HG03571 (cell line): ENCODE measurements at regions not wholly inside any gene's neighbourhood (a gene's known extent, or its start where the extent isn't known, plus 50 kb on each side); places are given as distances from the start of the nearest gene placed in this dataset.
"Not testable (repeated sequence)": the region's sequence is repeated elsewhere in the genome, so short reads cannot be mapped to it uniquely, and the experiment has no call there.

Experiments
- ATAC-seq: cut with Tn5 transposase; IDR thresholded peaks from one replicate; pipeline ENCODE4 v1.9.1; 2021; ENCODE audit not compliant: unreplicated experiment

DNA sequence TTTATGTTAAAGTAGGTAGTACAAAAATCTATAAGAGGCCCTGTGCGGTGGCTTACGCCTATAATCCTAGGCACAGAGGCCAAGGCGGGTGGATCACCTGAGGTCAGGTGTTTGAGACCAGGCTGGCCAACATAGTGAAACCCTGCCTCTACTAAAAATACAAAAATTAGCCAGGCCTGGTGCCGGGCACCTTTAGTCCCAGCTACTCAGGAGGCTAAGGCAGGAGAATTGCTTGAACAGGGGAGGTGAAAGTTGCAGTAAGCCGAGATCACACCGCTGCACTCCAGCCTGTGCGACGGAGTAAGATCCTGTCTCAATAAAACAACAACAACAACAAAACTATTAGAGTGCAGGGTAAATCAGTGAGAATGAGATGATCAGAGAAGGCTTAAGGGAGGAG, 634.5 kb downstream of the NR2F1-AS1 start:
- no peak for ATAC-seq

DNA sequence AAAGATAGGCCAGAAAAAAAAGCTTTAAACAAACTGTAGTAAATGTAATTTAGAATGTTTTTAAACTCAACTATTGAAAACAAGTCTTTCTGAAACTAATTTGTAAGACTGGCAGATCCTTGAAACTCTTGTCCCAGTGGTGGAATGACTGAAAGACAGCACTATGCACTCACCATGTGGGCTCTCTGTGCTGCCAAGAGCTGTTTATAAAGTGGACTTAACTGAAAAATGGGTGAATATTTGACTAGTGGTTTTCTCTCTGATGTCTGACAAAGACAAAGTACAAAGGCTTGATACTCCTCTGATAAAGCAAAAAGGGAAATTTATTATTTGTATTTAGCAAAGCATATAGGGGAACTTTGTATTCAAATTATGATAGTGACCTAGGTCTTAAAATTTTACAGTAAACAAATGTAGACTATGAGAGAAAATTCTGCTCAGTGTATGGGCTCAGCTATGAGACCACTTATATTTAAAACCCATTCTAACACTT, 635.4 kb downstream of the NR2F1-AS1 start:
- ATAC-seq = no peak

DNA sequence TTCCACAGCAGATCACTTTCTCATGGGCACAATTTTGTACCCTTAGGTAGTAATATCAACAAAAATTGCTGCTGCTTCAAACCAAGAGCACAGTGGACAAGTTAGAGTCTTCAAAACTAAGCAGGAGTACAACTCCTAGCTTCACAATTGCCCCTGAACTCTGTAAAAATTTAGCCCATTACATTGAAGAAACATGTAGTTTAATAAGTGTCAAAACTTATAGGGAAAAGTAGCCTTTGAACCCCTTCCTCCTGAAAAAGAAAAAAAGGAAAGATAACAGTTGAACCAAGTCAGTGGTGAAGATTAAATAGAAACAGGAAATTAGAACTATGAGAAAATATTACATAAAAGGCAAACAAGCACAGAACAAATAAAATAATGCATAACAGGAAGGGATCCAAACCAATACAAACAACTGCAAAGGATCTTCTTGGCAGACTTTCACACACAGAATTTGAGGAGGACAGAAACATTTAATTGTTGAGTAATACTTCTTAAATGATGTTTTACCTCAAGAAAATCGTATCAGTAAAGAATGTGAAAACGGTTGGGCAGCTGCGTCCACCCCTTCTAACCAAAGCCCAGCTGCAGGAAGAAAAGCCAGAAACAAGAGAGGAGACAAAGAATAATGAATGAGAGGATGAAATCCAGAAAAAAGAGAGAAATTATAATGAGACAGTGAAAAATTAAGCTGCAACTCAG, 636.0 kb downstream of the NR2F1-AS1 start:
- no peak for ATAC-seq

DNA sequence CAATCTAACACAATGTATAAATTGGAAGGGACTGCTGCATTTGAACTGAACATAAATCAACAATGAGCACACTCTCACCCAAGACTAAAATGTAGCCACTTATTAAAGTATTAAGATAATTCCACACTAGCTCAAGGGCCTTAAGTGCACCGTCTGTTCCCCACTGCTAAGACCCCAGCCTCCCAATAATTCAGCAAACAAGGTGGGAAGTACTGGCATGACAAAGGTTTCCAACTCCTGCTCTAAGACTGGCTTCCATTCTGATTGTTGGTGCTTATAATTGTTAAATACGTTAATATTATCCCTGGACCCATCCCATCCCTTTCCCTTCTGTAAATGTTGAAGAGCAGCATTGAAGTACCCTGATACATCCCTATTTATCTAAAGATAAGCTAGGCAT, 636.7 kb downstream of the NR2F1-AS1 start:
- ATAC-seq = no peak

DNA sequence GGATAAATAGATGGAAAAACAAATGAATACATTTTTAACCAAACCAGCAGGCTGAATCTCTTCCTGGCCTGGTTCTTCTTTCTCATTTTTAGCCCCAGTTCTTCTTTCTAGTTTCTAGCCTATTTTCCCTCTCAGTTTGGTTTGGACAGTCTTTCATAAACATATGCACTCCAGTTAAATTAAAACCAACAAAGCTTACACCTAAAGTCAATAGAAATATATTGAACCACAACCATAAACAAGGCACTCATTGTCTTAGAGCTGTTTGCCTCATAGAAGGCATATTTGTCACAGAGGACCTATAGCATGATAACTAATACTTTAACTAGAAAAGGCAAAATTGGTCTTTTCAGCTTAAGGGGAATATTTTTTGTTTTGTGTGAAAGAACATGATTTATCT, 638.3 kb downstream of the NR2F1-AS1 start:
- no peak for ATAC-seq

DNA sequence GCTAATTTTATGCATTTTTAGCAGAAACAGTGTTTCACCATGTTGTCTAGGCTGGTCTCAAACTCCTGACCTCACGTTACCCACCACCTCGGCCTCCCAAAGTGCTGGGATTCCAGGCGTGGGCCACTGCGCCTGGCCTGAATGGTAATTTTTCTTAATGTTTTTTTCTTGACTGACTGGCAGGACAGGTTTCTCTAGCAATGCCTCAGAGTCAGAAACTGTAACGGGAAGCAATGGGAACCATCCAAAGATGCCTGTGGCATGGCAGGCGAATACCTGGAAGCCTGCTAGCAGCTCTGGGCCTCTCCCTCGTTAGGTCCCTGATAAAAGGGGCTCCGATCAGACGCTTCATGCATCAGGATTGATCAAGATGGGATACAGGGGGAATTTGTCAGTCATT, 639.2 kb downstream of the NR2F1-AS1 start:
- ATAC-seq = no peak

DNA sequence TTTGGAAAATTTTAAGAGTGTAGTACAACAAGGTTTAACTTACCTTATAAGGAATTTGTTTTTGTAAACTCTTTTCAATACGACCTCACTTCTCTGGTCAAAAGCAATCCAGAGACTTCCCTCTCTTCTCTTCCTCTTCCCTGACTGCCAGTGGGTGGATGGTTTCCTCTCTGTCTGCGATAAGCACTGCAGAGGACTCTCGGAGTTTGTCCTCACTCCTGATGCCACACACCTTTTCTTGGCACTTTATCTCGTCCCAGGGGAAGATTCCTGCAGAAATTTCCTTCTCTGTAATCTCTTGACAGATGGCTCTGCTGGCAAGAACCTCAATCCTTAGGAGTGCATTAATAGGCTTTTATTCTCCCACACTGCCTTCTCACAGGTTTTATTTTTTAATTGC, 641.6 kb downstream of the NR2F1-AS1 start:
- ATAC-seq = no peak

DNA sequence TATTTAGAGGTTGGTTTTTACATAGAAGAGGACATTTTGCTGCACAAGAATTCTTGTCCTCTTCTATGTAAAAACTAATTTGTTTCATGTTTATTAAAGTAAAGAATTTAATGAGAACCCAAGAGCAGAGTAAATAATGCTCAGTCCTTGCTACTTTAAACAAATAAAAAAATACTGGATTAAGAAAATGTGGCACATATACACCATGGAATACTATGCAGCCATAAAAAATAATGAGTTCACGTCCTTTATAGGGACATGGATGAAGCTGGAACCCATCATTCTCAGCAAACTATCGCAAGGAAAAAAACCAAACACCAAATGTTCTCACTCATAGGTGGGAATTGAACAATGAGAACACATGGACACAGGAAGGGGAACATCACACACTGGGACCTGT, 643.6 kb downstream of the NR2F1-AS1 start:
- ATAC-seq = not testable (repeated sequence)

DNA sequence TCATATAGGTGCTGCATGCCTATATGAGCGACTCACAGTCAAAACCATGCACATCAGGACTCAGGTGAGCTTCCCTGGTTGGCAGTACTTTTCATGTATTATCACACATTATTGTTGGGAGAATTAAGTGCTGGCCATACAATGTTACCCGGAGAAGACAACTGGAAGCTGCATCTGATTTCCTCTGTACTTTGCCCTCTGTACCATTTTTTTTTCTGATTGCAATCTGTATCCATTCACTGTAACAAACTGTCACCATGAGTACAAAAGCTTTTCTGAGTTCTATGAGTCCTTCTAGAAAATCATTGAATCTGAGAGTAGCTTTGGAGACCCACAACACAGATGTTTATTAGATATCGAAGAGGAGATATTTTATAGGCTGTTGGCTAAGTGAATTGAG, 651.0 kb downstream of the NR2F1-AS1 start:
- ATAC-seq = no peak

DNA sequence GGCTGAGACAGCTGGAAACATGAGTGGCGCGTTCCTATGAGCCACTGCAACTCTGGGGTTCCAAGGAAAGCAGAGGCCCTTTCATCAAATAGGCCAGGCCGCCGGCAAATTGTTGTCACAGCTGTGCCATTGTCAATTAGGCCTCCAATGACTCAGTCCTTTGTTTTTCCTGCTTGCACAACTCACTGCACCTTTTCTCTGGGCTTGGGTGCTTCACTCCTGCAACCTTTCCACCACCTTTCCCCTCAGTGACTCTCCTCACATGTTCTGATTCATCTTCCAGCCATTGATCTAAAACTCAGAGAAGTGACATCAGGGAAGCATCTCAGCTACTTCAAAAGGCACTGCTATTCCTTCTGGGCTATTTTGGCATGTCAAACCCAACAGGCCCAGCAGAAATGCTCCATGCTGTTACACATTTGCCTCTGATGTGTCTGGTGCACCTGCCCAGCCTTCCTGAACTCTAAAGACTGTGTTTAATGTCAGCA, 653.7 kb downstream of the NR2F1-AS1 start:
- ATAC-seq = no peak

DNA sequence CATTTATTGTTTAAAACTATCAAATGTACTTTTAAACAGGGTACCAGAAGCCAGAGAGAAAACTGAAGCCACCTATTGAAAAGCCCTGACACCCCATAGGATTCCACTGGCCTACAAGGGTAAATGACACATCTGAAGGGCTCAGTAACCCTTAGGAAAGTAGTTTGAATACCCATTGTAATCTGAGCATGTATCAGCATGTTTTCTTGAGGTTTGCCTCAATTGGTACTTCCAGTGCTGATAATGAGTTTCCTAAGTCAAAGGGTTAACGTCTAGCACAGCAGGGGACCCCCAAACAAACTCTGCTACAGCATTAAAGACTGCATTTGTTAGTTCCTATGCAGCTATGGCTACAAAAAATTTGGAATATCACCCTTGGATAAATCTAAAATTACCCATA, 657.1 kb downstream of the NR2F1-AS1 start:
- ATAC-seq = no peak

DNA sequence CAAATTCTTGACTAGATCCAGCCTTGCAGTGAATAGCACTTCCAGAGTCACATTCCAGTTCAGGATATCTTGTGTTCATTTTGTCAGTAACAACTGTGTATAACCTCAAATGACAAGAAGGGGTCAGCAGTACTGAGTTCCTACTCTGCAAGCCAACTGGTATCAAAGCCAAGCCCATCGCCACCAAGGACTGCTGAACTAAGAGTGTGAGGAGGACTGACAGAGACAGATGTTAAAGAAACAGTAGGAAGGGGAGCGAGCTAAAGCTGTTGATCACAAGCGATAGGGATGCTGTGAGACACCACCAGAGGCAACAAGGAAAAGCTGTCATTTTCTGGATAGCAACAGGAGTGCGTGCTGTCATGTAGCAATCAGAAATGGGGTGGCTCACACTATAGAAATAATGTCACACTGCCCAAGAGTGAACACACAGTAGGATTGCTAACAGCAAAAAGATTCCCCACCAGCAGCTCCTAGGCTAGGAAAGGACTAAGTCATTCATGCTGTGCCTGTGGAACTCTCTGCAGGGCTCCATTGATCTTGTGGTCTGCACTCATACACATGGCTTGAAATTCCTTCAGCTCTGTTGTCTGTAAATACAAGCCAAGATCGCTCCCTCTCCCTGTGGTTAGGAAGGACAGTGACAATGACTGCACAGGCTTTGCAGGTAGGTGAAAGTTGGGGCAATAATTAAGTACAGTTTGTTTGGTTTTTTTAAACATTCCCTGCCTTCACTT, 658.6 kb downstream of the NR2F1-AS1 start:
- no peak for ATAC-seq

DNA sequence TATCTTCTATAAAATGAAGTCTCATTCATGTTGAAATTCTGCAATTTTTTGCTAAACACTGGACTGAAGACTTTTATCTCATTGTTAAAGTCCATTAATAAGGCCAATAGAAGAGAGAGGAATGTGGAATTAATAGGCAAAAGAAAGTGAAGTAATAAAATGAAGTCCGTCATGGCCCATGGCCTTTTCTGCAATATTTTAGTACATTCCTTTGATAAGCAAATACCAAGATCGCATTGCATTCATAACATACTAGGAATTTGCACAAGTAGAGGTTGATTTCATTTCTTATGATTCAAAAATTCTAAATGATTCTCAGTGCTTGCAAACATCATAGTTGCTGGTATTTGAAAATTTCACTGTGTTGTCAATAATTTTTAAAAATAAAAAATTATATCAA, 664.0 kb downstream of the NR2F1-AS1 start:
- ATAC-seq = no peak

DNA sequence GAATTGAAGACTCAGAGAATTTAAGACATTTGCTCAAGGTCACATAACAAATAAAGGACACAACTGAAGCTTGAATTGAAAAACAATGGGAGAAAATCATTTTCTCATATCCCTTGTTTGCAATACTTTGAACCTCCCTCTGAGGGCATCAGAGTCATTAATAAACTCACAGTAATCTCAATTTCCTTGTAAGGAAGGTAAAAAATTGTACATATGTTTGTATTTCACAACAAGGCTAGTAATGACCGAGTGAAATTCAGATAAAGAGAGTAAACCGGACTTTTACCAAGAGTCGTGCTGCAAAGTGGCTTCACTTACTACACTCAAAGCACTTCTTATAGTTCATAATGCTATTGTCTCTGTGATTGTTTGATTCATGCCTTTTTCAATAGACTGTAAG, 665.0 kb downstream of the NR2F1-AS1 start:
- ATAC-seq = no peak

DNA sequence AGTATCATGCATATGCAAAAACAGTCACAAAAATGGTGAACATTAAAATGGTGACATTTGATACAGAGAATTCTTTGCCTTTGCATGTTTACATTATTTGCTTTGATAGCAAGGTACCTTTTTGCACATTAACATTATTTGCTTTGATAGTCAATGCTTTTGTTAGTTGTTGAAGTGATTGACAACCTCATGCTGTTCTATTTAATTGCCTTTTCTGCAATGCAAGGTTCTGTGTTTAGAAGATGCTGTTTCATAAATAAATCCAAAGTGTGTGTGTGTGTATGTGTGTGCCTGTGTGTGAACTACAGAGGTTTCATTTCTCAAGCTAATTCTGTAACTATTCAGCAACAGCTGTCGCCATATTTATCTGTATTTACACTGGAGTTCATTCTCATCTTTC, 668.7 kb downstream of the NR2F1-AS1 start:
- no peak for ATAC-seq

DNA sequence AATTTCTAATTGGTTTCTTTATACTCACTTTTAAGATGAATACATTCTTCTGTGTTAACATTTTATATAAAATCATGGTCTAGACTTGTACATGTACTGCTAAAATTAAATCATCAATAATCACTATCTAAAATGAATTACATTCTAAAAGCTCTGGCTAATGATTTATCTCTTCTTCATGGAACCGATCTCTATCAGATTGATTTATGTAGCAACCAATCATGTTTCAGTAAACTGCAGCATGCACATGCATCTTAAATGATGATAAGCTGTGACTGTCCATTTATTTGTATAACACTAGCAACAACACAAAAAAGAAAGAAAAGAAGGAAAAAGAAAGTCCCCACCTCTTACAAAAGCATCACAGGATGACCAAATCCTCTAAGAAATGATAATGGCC, 669.2 kb downstream of the NR2F1-AS1 start:
- no peak for ATAC-seq

DNA sequence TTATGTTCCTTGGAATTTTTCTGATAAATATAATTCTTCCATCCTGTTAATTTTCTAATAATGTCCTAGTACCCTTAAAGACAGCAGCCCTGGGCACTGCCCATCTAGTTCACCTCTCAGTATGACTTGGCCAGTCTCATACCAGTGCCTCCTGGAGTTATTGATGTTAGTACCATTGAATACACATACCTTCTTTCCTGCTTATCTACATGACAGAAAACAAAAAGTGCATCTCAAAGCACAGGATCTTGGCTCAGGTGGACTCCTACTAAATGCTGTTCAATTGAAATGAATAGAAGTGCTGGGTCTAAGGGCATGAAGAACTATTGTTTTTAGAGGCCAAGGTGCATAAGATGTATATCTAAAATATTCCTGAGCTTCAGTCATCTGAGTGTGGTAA, 669.7 kb downstream of the NR2F1-AS1 start:
- no peak for ATAC-seq

DNA sequence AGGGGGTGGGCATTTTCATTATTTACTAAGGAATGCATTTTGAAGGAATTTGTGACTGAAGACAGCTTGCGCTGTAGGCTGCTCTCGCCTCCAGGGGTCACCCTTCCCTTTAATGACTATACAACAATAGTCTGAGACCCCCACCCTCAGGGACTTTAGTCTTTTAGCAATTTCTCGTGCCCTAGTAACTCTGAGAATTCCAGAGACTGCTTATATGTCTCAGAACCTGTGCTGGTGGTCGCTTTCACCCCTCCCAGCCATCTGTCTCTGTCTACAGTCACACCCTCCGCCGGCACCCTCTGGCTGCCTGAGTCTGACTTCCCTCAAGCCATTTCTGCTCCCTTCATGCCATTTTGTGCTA, 671.4 kb downstream of the NR2F1-AS1 start:
- no peak for ATAC-seq

DNA sequence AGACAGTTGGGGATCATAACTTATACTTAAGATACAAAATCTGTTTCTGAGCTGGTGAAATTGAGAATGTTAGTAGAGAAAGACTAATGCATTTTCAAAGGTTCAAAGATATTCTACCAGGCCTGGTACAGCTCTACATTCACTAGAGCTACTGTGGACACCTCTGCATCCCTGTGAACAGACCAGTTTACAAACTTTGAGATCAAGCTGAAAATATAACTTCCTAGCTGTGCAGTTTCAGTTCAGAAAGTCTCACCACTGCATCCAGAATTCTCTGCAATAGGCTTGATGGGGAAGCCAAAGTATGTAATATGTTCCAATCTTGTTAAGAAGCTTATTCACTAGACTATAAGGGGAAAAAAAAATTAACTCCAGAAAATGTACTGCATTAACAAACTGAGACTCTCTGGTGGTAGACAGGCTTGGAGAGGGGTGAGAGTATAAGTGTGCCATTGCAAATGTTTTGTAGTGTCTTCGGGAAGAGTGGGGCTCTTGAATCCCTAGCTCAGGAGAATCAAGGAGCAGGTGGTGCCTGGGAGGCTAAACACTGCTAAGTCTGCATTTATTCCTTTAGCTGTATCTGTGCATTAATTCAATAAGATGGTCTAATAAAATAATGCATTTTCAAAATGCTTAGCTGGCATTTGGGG, 671.9 kb downstream of the NR2F1-AS1 start:
- no peak for ATAC-seq

DNA sequence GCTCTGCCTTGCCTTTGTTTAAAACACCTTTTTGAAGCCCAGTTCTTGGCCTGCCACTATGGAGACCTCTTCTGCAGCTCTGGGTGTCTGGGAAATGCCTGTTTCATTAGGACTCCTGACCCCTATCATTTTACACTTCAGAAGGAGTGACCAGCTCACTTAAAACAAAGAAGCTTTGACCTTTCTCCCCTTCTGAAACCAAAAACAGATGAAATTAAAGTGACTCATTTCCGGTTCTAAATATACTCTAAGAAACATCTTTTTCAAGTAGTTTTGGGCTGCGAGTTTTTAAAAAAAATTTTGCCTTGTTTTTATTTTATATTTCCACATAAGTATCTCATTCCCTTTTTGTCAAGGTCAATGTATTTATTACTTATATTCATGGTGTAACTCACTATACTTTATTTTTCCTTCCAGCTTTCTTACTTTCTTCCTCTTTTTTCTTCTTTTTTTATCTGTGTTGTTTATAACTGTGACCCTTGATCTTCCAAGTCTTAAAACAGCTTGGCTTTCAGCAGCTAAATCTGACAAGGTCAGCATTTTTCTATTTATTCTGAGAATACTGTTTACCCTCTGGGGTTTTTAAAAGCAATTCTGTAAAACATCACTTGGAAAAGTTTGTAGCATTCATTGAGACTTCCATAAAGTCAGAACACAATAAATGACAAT, 672.9 kb downstream of the NR2F1-AS1 start:
- no peak for ATAC-seq

DNA sequence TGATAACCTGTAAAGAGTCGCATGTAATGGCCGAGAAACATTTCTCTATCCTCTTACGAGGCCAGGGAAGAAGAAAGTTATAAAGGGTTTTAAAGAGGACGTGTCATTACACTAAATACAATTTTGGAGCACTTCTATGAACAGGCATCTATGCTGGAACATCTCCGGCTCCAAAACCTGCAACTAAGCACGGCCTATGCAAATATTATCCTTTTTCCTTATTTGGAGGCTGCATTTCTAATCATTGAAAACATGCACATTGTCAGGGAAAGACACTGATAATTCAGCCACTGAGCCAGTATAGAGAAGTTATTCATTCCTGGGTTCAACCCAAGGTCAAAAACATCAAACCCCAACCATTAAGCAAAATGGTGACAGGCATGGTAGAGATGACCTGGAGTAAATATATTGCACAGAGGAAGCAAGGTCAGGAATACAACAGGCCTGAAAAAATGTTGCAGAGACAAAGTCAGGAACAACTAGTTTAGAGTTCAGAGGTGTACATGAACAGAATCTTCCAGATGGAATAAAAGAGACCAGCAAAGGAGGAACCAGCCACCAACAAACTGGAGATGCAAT, 674.1 kb downstream of the NR2F1-AS1 start:
- no peak for ATAC-seq
